ENCODE measurements at regions not wholly inside any gene's neighbourhood (a gene's known extent, or its start where the extent isn't known, plus 50 kb on each side); places are given as distances from the start of the nearest gene placed in this dataset.
"Not testable (repeated sequence)": the region's sequence is repeated elsewhere in the genome, so short reads cannot be mapped to it uniquely, and the experiment has no call there.

GRCh38 chr1:102821707-102822106, 286.6 kb downstream of the COL11A1 start:
- no peak for DNase-seq

DNA sequence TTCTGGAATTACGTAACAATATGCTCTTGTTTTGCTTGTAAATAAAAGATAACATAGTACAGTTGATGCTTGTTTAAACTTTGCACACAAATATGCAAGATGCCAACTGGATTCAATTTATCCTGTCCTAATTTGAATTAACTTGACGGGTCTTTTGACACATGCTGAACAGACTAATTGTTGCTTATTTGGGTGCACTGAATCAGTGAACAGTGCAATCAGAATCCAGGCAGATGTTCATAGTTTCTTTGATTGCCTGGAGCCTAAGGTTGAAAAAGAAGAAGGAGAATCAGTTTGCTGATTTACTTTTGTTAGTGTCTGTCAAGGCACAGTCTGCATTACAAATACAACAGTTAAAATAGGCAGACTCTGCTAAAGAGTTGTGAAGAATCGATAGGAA, 307.9 kb downstream of the COL11A1 start:
- DNase-seq, result no peak

- DNase-seq, result no peak
Observed at GRCh38 chr1:102799496-102799895, 308.8 kb downstream of the COL11A1 start.

DNA sequence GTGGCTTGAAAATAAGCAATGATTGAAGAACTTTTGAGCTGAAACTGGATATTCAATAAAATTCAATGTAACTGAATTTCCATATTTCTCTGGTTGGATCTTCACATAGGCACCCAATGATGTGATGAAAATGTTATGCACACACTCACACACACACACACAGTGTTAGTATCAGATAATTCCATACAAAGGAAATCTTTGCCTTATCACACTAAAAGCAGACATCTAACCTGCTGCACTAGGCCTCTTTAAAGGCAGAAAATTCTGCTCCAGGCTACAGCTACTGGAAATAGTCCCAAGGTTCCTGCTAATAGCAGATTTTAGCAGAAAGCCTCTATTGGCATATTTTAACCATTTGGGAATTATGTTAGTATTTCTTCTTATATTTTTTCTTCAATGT, 309.6 kb downstream of the COL11A1 start:
- no peak for DNase-seq

DNA sequence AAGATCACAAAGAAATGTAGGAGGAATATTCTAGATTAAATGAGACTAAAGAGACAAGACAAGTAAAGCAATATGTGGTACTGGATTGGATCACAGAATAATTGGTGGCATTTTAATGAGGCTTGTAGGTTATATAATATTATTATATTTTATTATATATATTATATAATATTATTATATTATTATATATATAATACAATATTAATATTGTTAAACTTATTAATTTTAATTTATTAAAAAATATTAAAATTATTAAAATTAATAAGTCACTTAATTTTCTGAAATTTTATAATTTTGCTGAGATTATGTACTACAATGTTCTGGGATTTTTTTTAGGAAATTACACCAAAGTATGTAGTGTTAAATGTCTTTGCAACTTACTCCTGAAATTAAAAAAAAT, 311.9 kb downstream of the COL11A1 start:
- no peak for DNase-seq

DNA sequence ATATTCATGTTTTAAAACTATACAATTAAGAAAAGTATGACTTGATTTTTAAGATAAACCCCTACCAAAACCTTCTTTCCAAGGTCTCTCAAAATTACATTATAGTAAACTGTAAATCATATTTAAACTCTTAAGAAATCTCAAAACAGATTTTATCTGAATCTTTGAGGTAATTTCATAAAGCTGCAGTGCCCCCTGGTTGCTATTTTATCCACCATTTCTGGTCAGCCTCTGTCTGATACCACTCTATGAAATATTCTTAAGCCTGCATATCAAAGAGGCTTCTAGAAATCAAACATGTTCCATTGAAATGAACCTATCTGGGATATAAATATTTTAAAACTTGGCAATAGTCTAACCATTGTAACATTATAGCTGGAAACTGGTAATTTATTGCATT, 317.3 kb downstream of the COL11A1 start:
- peak; percentile 14 to 22 for DNase-seq

GRCh38 chr1:102789951-102790350, 318.4 kb downstream of the COL11A1 start:
- not testable (repeated sequence) for DNase-seq

GRCh38 chr1:102783487-102783886, 324.8 kb downstream of the COL11A1 start:
- no peak for DNase-seq

DNA sequence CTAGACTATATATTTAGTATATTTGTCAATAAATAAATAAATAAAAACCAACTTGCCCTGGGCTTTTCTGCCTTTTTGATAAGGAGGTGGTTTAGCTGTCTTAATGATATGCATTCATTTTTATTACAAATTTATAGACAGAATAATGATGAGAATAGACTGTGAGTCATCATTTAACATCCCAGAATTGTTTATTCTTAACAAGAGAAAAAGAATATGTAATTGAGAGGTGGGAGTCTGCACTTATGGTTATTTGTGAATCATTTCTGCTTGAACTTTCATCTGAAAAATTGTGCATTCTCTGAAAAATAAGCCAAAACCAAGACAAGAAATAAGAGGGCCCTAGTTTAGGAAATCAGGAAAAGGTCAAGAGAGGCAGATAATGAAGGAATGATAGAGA, 326.2 kb downstream of the COL11A1 start:
- no peak for DNase-seq

DNA sequence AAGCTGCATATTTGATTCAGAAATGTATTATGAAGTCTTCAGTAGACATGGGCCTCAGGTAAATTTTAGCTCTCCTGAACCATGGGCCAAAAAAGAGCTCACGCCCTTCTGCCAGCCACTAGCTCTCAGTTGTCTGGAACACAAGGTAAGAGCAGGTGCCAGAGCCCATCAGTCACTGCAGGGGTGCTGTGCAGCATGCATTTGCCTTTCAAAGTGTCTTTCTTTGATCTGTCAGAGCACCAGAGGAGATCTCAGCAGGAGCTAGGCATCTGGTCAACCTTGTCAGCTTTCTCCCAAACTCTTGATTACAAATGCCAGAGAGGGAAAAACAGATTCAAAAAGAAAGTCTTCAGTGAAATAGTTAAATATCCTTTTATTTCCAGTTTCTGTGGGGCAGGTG, 332.3 kb downstream of the COL11A1 start:
- DNase-seq, result no peak

DNA sequence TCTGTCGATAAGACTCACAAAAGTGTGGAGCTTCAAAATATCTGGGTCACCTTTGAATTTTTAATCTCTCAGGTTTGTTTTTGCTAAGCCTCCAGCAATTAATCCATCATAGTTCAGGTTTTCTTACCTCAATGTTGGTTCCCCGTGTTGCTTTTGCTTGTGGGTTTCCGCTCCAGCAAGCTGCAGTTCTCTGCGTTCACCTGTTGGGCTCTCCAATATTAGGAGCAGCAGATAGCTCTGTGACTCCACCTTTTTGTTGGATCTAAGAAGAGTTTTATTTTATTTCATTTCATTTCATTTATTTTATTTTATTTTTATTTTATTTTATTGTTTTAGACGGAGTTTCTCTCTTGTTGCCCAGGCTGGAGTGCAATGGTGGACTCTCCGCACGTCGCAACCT, 335.5 kb downstream of the COL11A1 start:
- DNase-seq, result no peak

- DNase-seq, result no peak
Observed at GRCh38 chr1:102758418-102758817, 349.9 kb downstream of the COL11A1 start.

DNA sequence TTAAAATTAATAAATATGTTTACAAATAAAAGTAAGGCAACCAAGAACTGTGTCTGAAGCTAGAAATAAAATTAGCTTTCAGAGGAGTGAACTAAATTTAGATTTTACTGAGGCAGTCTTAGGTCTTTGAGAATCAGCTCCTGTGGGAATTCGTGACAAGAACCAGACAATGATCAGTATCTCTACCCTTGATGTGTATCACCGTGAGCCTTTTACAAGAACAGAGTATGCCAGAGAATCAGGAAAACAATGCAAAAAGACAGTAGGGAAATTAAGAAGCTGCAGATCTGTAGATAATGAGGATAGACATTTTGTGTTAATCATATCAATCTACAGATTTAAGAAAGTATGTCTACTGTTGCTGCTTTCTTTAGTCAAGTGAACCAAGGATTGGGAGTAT, 351.0 kb downstream of the COL11A1 start:
- DNase-seq, result no peak

- DNase-seq, result no peak
Observed at GRCh38 chr1:102751111-102751510, 357.2 kb downstream of the COL11A1 start.

- no peak for DNase-seq
Observed at GRCh38 chr1:102742426-102742825, 365.9 kb downstream of the COL11A1 start.

GRCh38 chr1:102733491-102734236, 374.7 kb downstream of the COL11A1 start:
- DNase-seq, result no peak

GRCh38 chr1:102732927-102733326, 375.4 kb downstream of the COL11A1 start:
- DNase-seq, result no peak

DNA sequence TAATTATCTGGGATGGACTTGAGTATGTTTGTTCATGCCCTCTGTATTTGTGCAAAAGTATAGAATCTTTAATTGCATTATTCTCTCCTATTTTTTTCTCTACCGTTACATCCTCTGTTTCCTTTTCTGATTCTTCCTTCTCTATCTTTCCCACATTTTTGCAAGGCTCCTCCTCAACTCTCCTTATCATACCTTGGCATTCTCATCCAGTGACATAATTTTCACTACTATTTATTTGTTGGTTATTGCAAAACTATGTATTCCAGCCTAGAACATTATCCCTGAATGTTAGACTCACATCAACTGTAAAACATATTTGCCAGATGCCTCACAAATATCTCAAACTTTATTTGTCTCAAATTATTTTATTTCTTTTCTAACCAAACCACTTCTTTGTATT, 381.9 kb downstream of the COL11A1 start:
- no peak for DNase-seq

DNA sequence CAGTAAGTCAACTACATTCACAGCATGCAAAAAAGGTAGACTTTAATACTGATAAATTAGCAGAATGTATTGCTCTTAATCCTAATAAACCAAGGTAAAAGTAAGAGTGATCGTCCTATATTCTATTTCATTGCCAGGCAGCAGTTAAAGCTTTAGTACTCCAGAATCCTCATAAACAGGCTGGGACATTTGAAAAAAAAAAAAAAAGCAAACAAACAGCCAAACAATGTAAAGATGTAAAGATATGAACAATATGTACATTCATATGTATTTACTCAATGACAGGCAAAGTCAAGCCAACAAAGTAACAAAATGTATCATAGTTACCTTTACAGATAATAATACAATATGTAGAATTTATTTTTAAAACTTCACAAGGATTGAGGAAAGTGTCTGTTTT, 383.6 kb downstream of the COL11A1 start:
- no peak for DNase-seq

DNA sequence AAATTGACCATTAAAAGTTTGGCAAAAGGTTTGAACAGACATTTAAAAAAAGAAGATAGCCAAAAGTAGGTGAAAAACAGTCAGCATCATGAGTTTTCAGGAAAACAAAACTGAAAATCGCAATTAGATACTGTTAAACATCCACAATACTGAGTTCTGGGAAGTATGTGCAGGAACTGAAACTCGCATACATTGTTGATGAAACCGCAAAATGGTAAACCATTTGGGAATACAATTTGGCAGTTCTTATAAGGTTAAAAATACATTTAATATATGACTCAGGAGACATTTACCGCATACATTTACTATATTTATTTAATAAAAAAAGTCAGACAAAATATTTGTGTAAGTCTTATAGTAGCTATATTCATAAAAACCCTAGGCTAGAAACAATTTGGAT, 393.2 kb downstream of the COL11A1 start:
- DNase-seq, result no peak

- DNase-seq, result no peak
Observed at GRCh38 chr1:102699524-102699923, 408.8 kb downstream of the COL11A1 start.

DNA sequence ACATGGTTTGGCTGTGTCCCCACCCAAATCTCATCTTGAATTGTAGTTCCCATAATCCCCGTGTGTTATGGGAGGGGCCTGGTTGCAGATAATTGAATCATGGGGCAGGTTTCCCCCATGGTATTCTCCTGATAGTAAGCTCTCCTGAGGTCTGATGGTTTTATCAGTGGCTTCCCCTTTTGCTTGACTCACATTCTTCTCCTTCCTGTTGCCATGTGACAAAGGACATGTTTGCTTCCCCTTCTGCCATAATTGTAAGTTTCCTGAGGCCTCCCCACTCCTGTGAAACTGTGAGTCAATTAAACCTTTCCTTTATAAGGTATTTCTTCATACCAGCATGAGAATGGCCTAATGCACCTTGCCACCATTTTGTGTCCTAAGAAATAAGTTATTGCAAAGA, 415.0 kb downstream of the COL11A1 start:
- peak; percentile 27 to 36 for DNase-seq

DNA sequence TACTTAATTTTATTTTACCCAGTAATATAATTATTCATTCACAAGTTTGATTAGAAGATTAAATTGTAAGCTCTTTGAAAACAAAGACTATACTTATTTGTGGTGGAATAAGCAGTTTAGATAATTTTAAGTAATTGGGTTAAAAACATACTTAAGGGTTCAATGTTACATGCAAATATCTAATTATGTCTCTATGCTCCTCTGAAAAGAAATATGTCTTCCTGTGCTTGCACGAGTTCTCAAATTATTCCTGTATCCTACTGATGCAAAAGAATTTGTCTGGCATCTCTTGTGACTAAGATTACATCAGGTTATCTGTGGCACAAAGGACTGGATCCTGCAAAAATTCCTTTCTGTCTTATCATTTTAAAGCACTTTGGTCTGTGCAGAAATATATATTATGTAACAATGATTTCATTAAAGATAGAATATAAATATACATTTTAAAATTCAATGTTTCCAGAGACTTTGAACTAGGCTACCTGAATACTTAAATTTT, 416.7 kb downstream of the COL11A1 start:
- DNase-seq, result no peak

- no peak for DNase-seq
Observed at GRCh38 chr1:102687383-102687782, 420.9 kb downstream of the COL11A1 start.

DNA sequence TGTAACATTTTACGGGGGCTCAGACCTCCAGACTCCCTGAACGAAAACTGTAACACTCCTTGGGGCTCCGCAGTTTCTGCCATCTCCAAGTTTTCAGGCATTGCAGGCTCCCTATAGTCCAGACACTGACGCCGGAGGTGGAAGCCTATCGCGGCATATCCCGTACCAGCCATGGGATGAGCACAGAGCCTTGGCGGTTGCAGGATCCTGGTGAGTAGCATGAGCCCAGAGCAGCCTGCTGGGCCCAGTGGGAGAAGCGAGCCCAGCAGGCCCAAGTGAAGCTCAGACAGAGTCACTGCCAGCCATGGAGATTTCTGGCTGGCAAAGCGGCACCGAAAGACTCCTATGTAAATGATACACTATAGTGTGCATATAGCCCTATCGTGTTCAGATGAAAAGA, 446.8 kb downstream of the COL11A1 start:
- DNase-seq, result no peak

All from Kasumi-1 (cell line).